H54 (cell line): ENCODE measurements at regions not wholly inside any gene's neighbourhood (a gene's known extent, or its start where the extent isn't known, plus 50 kb on each side); places are given as distances from the start of the nearest gene placed in this dataset.

ENCODE experiments used
- DNase-seq: peaks from one replicate; pipeline ENCODE4 v3.0.0; 2011; ENCODE audit warnings: low spot score, mixed read lengths; ENCODE audit not compliant: insufficient read length
- FAIRE-seq: peaks from 3 replicates; lab custom pipeline; 2011; peaks lifted over from hg19 to GRCh38; lab: Jason Lieb, UNC
- POLR2A ChIP-seq: IDR thresholded peaks from 2 replicates; pipeline ENCODE4 v1.6.1; 2011; ENCODE audit warnings: low read depth, mild to moderate bottlenecking, low read length

GRCh38 chr5:18805376-18805775 lies 1171.1 kb downstream of the TAF11L14 start:
- peak; percentile 52 for FAIRE-seq
- TF ChIP-seq POLR2A: no peak
- no peak for DNase-seq

DNA sequence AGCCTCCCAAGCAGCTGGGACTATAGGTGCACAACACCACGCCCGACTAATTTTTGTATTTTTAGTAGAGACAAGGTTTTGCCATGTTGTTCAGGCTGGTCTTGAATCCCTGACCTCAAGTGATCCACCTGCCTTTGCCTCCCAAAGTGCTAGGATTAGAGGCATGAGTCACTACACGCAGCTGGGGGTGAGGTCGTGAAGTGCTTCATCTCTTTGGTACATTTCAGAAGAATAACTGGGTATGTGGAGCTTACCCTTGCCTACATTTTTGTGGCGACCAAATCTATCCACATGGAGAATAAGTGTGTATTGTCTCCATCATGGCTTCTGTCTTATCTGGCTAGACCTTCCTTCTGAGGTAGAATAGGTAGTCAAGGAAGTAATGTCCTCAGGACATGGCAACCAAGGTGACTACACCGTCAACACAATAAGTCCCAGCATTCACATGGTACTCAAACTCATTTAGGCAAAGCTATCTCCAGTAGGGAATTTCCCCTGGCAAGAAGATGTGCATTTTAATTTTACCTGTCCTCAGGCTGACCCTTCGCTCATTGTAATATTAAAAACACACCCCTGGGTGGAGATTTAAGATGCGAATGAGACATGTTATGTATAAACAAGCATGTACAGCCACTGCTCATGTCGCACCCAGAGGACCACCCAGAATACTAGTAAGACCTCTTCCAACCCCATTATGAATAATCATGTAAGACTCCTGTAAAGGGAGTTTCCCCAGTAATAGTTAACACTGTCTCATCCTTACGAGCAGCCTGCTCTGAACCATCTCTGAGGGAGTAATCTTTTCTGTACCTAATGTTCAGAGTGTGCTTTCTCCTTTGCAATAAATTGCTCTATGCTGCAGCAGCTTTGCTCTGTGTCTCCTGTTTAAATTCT lies 1173.2 kb downstream of the TAF11L14 start:
- no peak for TF ChIP-seq POLR2A
- no peak for DNase-seq
- FAIRE-seq: peak; percentile 80

DNA sequence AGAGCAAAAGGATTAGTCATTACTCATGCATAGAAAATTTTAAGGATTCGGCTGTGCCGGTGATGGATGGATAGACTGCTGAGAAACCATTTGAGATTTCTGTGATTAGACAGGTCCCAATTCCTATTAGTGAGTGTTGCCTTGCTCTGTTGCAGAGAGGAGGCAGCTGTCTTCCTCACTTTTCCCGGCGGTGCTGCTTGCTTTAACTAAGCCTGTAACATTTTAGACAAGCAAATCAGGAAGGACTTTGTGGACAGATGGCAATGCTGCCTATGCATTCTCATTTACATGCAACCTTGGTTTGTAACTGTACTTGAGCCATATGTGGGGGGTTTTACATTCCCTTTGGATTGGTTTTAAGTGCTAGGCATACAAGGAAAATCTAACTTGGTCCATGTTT lies 1176.3 kb downstream of the CDH18 start:
- TF ChIP-seq POLR2A: no peak
- DNase-seq (no peak), FAIRE-seq (peak; percentile 36)

DNA sequence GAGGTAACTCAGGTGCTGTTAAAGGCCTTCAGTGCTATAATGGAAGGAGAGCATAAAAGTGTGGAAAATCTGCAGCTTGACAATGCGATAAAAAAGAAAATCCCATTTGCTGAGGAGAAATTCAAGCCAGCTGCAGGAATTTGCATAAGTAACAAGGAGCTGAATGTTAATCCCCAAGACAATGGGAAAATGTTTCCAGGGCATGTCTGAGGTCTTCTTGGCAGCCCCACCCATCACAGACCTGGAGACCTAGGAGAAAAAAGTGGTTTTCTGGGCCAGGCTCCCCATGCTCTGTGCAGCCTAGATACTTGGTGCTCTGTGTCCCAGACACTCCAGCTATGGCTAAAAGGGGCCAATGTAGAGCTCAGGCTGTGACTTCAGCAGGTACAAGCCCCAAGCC lies 1159.6 kb downstream of the CDH18 start:
- DNase-seq (no peak), FAIRE-seq (no peak)
- no peak for TF ChIP-seq POLR2A

- TF ChIP-seq POLR2A: no peak
- FAIRE-seq (no peak), DNase-seq (no peak)
Measured at GRCh38 chr5:18829539-18829938, 1158.5 kb downstream of the CDH18 start.

DNA sequence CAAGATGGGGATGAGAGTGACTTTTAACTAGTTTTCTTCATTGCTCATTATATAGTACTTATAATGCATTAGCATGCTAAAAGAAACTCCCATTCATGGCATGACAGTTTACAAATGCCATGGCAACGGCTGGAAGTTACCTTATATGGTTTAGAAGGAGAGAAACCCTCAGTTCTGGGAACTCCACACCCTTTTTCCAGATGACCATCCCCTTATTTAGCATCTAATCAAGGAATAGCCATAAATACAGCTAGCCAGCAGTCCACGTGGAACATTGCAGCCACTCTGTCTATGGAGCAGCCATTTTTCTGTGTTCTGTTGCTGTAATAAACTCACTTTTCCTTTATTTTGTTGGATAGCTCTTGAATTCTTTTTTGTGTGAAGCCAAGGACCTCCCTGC lies 1137.8 kb downstream of the CDH18 start:
- DNase-seq: no peak
- FAIRE-seq: no peak
- TF ChIP-seq POLR2A: no peak

GRCh38 chr5:18872978-18873377 lies 1115.0 kb downstream of the CDH18 start:
- TF ChIP-seq POLR2A: no peak
- no peak for FAIRE-seq
- DNase-seq: no peak

GRCh38 chr5:18876565-18876964 lies 1111.4 kb downstream of the CDH18 start:
- FAIRE-seq (no peak), DNase-seq (no peak)
- TF ChIP-seq POLR2A: no peak

DNA sequence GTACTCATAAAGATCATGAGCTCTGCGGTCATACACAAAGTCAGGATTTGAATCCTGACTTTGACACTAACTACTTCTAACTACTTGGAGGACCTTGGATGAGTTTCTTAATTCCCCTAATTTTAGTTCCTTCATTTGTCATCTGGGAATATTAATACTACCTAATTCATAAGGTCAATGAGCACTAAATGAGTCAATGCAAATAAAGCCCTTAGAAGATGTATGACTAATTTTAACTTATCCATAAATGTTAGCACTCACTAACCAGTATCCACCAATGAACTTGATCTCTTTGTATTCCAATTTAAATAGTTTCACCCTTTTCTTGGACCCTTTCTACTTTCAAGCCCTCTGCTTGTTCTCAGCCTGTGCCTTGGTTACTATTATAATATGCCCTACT lies 1106.4 kb downstream of the CDH18 start:
- FAIRE-seq (no peak), DNase-seq (no peak)
- TF ChIP-seq POLR2A: no peak

GRCh38 chr5:18882154-18882553 lies 1105.8 kb downstream of the CDH18 start:
- DNase-seq (no peak), FAIRE-seq (no peak)
- no peak for TF ChIP-seq POLR2A

DNA sequence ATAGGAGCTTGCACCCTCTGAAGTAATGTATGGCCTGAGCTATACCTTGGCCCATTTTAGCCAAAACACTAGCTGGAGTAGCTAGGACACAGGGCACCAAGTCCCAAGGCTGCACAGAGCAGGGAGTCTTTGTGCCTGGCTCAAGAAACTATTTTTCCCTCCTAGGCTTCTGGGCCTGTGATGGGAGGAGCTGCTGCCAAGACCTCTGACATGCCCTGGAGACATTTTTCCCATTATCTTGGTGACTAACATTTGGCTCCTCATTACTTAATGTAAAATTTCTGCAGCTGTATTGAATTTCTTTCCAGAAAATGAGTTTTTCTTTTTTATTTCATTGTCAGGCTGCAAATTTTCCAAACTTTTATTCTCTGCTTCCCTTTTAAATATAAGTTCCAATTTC lies 1099.2 kb downstream of the CDH18 start:
- TF ChIP-seq POLR2A: no peak
- no peak for FAIRE-seq
- DNase-seq: no peak

- TF ChIP-seq POLR2A: no peak
- no peak for FAIRE-seq
- no peak for DNase-seq
Measured at GRCh38 chr5:18900644-18901043, 1087.4 kb downstream of the CDH18 start.

DNA sequence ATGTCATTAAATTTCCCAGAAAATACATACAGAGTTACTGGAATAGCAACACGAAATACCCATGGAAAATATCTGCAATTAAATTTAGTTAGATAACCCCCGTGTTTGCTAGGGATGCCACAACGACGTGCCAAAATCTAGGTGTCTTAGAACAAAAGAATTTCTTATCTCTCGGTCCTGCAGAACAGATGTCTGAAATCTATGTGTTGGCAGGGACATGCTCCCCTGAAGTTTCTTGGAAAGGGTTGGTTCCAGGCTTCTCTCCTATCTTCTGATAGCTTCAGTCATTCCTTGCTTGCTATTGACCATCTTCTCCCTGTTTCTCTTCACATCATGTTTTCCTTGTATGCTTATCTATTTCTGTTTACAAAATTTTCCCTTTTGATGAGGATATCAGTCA lies 1067.0 kb downstream of the CDH18 start:
- FAIRE-seq: no peak
- no peak for TF ChIP-seq POLR2A
- DNase-seq: no peak

DNA sequence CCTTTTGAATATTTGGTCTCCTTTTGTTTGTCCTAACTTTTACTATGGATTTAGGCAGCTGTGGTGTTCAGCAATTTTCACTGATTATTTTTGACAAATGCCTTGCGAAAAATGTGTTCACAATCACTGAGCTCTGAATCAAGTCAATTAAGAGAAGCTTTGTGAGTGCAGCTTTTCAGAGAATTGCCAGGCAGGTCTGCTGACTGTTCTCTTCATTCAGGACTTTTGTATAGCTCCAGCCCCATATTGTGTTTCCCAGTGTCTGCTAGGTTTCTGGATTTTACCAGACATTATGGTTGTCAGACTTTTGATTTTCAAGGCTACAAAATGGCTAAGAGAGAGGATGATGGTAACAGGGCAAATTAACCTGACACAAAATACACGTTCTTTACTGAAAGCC lies 1055.9 kb downstream of the CDH18 start:
- DNase-seq: no peak
- FAIRE-seq: no peak
- TF ChIP-seq POLR2A: no peak

- TF ChIP-seq POLR2A: no peak
- FAIRE-seq (no peak), DNase-seq (no peak)
Measured at GRCh38 chr5:18944771-18945170, 1043.2 kb downstream of the CDH18 start.
